HCT116 (cell line): ENCODE measurements at regions not wholly inside any gene's neighbourhood (a gene's known extent, or its start where the extent isn't known, plus 50 kb on each side); places are given as distances from the start of the nearest gene placed in this dataset.

ENCODE experiments used
- ATAC-seq: fragments of 200-7000 bp; cut with Tn5 transposase; 2 replicates; pipeline ENCODE4 v1.9.1; 2020; ENCODE audit warnings: mild to moderate bottlenecking, moderate library complexity
- BruUV-seq: library from RNA; stranded (reverse); fragments of 400-500 nt; replicated peaks from 2 replicates; lab custom pipeline; 2021; lab: Mats Ljungman, UMichigan
- CTCF ChIA-PET: fragments of 300-600 bp; sonication (Branson Sonifier 250); formaldehyde crosslinking; loops from one replicate; lab custom pipeline; 2021; ENCODE audit warnings: antibody characterized with exemption; lab: Charles Lee
- POLR2A ChIA-PET: fragments of 300-600, 350-600 bp; sonication (Branson Sonifier 250); formaldehyde crosslinking; loops from one replicate; lab custom pipeline; 2021; ENCODE audit warnings: antibody characterized with exemption; lab: Charles Lee
- RAD21 ChIA-PET, 2 experiments: fragments of 300-600 bp; sonication (Branson Sonifier 250); formaldehyde crosslinking; loops; one replicate each; lab custom pipeline; 2023; ENCODE audit warnings: low total read pairs in 2 of 2; ENCODE audit not compliant: uncharacterized antibody in 2 of 2, unreplicated experiment in 2 of 2, low non-redundant PET in 1 of 2; lab: Charles Lee
- DNase-seq: peaks from one replicate; pipeline ENCODE4 v3.0.0-alpha.2; 2010; ENCODE audit warnings: low read depth, low spot score
- H2AFZ ChIP-seq: fragments of 200-600 bp; shearing (Covaris generic), sonication (generic); 2 replicates; pipeline ENCODE4 v1.6.1; 2017; ENCODE audit warnings: low read depth, mixed run types, mixed read lengths, antibody characterized with exemption, low read length; ENCODE audit not compliant: poor library complexity, severe bottlenecking
- H3K27ac ChIP-seq: 2 replicates; pipeline ENCODE4 v1.5.1; 2012; ENCODE audit warnings: low read depth, low read length
- H3K27me3 ChIP-seq: fragments of 200-600 bp; sonication (generic); 2 replicates; pipeline ENCODE4 v1.6.1; 2016; ENCODE audit warnings: mixed run types, low read length, mixed read lengths; ENCODE audit not compliant: insufficient read depth
- H3K36me3 ChIP-seq, 2 experiments: fragments of 200-500 bp in 1 of 2; fragments of 200-600 bp in 1 of 2; sonication (Bioruptor generic) in 1 of 2; sonication (generic) in 1 of 2; 2 replicates each; pipeline versions ENCODE4 v1.5.1 to v1.6.1; 2014 to 2016; ENCODE audit warnings: low read length in 2 of 2, inconsistent platforms in 1 of 2, mixed read lengths in 1 of 2, mixed run types in 1 of 2; ENCODE audit not compliant: insufficient read depth in 2 of 2, control insufficient read depth in 1 of 2
- H3K4me1 ChIP-seq, 2 experiments: fragments of 200-600 bp in 1 of 2; sonication (generic) in 1 of 2; 2 replicates each; pipeline versions ENCODE4 v1.5.1 to v1.6.1; 2012 to 2017; ENCODE audit warnings: low read length in 2 of 2, inconsistent platforms in 1 of 2, mild to moderate bottlenecking in 1 of 2, mixed read lengths in 1 of 2, mixed run types in 1 of 2, moderate library complexity in 1 of 2; ENCODE audit not compliant: insufficient read depth in 2 of 2, control insufficient read depth in 1 of 2
- H3K4me2 ChIP-seq: fragments of 200-600 bp; sonication (generic); 2 replicates; pipeline ENCODE4 v1.6.1; 2017; ENCODE audit warnings: mixed run types, low read length, mixed read lengths
- H3K4me3 ChIP-seq, 2 experiments: fragments of 200-600 bp in 1 of 2; sonication (generic) in 1 of 2; replicated peaks in 1 of 2; 2 replicates each; pipeline ENCODE4 v1.5.1; 2011 to 2016; ENCODE audit warnings: low read length in 2 of 2, control low read depth in 1 of 2, low read depth in 1 of 2, mild to moderate bottlenecking in 1 of 2, mixed read lengths in 1 of 2, mixed run types in 1 of 2
- H3K79me2 ChIP-seq: fragments of 200-600 bp; sonication (generic); 2 replicates; pipeline ENCODE4 v1.6.1; 2017; ENCODE audit warnings: mild to moderate bottlenecking, mixed run types, low read length, moderate library complexity, mixed read lengths; ENCODE audit not compliant: insufficient read depth
- H3K9ac ChIP-seq: fragments of 200-600 bp; sonication (generic); 2 replicates; pipeline ENCODE4 v1.6.1; 2016; ENCODE audit warnings: low read length, mixed read lengths
- H3K9me2 ChIP-seq: fragments of 200-600 bp; sonication (generic), shearing (Covaris generic); 2 replicates; pipeline ENCODE4 v1.6.1; 2017; ENCODE audit warnings: mixed run types, mild to moderate bottlenecking, moderate library complexity; ENCODE audit not compliant: insufficient read depth
- H3K9me3 ChIP-seq, 2 experiments: fragments of 200-500 bp in 1 of 2; fragments of 200-600 bp in 1 of 2; sonication (Bioruptor generic) in 1 of 2; sonication (generic) in 1 of 2; 2 replicates each; pipeline ENCODE4 v1.6.1; 2014 to 2017; ENCODE audit warnings: low read length in 2 of 2, mixed read lengths in 2 of 2, inconsistent platforms in 1 of 2, low read depth in 1 of 2, mild to moderate bottlenecking in 1 of 2, mixed run types in 1 of 2, moderate library complexity in 1 of 2; ENCODE audit not compliant: control insufficient read depth in 1 of 2, insufficient read depth in 1 of 2
- H4K20me1 ChIP-seq: fragments of 200-600 bp; sonication (generic), shearing (Covaris generic); 2 replicates; pipeline ENCODE4 v1.6.1; 2017; ENCODE audit warnings: mixed run types, mild to moderate bottlenecking, moderate library complexity; ENCODE audit not compliant: insufficient read depth
- CEBPB ChIP-seq: IDR thresholded peaks from 2 replicates; pipeline ENCODE4 v1.6.1; 2012; ENCODE audit warnings: low read depth
- EGR1 ChIP-seq: IDR thresholded peaks from 2 replicates; pipeline ENCODE4 v1.6.1; 2012; ENCODE audit warnings: low read depth
- EZH2 ChIP-seq: fragments of 200-600 bp; sonication (generic); IDR thresholded peaks from 2 replicates; pipeline ENCODE4 v1.6.1; 2017; ENCODE audit warnings: antibody characterized with exemption, mixed run types
- EZH2phosphoT487 ChIP-seq: fragments of 200-600 bp; IDR thresholded peaks from 2 replicates; pipeline ENCODE4 v1.6.1; 2018; ENCODE audit warnings: antibody characterized with exemption, borderline replicate concordance
- FOSL1 ChIP-seq: IDR thresholded peaks from 2 replicates; pipeline ENCODE4 v1.6.1; 2012; ENCODE audit warnings: low read depth
- MAX ChIP-seq: IDR thresholded peaks from 2 replicates; pipeline ENCODE4 v1.6.1; 2012
- POLR2A ChIP-seq: IDR thresholded peaks from 2 replicates; pipeline ENCODE4 v1.7.0; 2011; ENCODE audit warnings: borderline replicate concordance; ENCODE audit not compliant: insufficient read depth, insufficient read length; ENCODE audit errors: extremely low read depth
- POLR2AphosphoS5 ChIP-seq: IDR thresholded peaks from 2 replicates; pipeline ENCODE4 v1.6.1; 2011; ENCODE audit warnings: mild to moderate bottlenecking, low read depth, low read length, moderate library complexity
- RAD21 ChIP-seq: IDR thresholded peaks from 2 replicates; pipeline ENCODE4 v1.6.1; 2012; ENCODE audit warnings: low read depth, mild to moderate bottlenecking
- SP1 ChIP-seq: IDR thresholded peaks from 2 replicates; pipeline ENCODE4 v1.6.1; 2012; ENCODE audit warnings: low read depth
- SRF ChIP-seq: IDR thresholded peaks from 2 replicates; pipeline ENCODE4 v1.6.1; 2012; ENCODE audit warnings: low read depth
- YY1 ChIP-seq: IDR thresholded peaks from 2 replicates; pipeline ENCODE4 v1.6.1; 2011; ENCODE audit warnings: low read length, low read depth, moderate library complexity, mild to moderate bottlenecking; ENCODE audit not compliant: insufficient replicate concordance; ENCODE audit errors: extremely low read depth
- ZFX ChIP-seq: fragments of 450-650 bp; IDR thresholded peaks from 2 replicates; pipeline ENCODE4 v1.6.1; 2017
- intact Hi-C: fragments of 100-400 bp; cut with micrococcal nuclease; formaldehyde crosslinking; loops from 2 replicates; pipeline ENCODE4 v1.10.0; 2022
- TF ChIP-seq, protein P1 (sequence below): IDR thresholded peaks from 2 replicates; pipeline ENCODE4 v1.6.1; 2011; ENCODE audit warnings: mild to moderate bottlenecking, low read length, moderate library complexity; ENCODE audit not compliant: insufficient replicate concordance; ENCODE audit errors: extremely low read depth
- TF ChIP-seq, protein P2 (sequence below): IDR thresholded peaks from 2 replicates; pipeline ENCODE4 v1.6.1; 2012; ENCODE audit warnings: low read depth
- TF ChIP-seq, protein P3 (sequence below), 3 experiments: fragments of 200-600 bp in 1 of 3; sonication (generic) in 1 of 3; IDR thresholded peaks in 2 of 3; conservative IDR thresholded peaks in 1 of 3; 2 replicates each; pipeline ENCODE4 v1.5.1; 2012 to 2017; ENCODE audit warnings: low read depth in 2 of 3, low read length in 2 of 3, antibody characterized with exemption in 1 of 3, borderline replicate concordance in 1 of 3, control low read depth in 1 of 3, mild to moderate bottlenecking in 1 of 3, mixed read lengths in 1 of 3, mixed run types in 1 of 3, moderate library complexity in 1 of 3; ENCODE audit not compliant: insufficient read depth in 1 of 3
- TF ChIP-seq, protein P4 (sequence below): IDR thresholded peaks from 2 replicates; pipeline ENCODE4 v1.6.1; 2012

- intact Hi-C loops, result loop anchor here (10.0 kb wide), 1 partner anchor 312 kb away; no protein-coding TSS in a partner anchor
- ATAC-seq (no peak), DNase-seq (no peak)
- no peak overlapping the region for H3K27ac ChIP-seq
- H3K79me2 ChIP-seq, result no peaks in the 10 kb centered on the region
- RAD21 ChIA-PET, result no interaction called here
- no peak for TF ChIP-seq EZH2
- no peak for TF ChIP-seq SP1
- no peak for TF ChIP-seq ZFX
- TF ChIP-seq, protein P1, sequence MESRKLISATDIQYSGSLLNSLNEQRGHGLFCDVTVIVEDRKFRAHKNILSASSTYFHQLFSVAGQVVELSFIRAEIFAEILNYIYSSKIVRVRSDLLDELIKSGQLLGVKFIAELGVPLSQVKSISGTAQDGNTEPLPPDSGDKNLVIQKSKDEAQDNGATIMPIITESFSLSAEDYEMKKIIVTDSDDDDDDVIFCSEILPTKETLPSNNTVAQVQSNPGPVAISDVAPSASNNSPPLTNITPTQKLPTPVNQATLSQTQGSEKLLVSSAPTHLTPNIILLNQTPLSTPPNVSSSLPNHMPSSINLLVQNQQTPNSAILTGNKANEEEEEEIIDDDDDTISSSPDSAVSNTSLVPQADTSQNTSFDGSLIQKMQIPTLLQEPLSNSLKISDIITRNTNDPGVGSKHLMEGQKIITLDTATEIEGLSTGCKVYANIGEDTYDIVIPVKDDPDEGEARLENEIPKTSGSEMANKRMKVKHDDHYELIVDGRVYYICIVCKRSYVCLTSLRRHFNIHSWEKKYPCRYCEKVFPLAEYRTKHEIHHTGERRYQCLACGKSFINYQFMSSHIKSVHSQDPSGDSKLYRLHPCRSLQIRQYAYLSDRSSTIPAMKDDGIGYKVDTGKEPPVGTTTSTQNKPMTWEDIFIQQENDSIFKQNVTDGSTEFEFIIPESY, result no peak
- no peak for TF ChIP-seq YY1
- TF ChIP-seq CEBPB, result no peak
- no peak for TF ChIP-seq MAX
- TF ChIP-seq POLR2A, result no peak
- TF ChIP-seq EGR1, result no peak
- no peak for TF ChIP-seq EZH2phosphoT487
- TF ChIP-seq, protein P2, sequence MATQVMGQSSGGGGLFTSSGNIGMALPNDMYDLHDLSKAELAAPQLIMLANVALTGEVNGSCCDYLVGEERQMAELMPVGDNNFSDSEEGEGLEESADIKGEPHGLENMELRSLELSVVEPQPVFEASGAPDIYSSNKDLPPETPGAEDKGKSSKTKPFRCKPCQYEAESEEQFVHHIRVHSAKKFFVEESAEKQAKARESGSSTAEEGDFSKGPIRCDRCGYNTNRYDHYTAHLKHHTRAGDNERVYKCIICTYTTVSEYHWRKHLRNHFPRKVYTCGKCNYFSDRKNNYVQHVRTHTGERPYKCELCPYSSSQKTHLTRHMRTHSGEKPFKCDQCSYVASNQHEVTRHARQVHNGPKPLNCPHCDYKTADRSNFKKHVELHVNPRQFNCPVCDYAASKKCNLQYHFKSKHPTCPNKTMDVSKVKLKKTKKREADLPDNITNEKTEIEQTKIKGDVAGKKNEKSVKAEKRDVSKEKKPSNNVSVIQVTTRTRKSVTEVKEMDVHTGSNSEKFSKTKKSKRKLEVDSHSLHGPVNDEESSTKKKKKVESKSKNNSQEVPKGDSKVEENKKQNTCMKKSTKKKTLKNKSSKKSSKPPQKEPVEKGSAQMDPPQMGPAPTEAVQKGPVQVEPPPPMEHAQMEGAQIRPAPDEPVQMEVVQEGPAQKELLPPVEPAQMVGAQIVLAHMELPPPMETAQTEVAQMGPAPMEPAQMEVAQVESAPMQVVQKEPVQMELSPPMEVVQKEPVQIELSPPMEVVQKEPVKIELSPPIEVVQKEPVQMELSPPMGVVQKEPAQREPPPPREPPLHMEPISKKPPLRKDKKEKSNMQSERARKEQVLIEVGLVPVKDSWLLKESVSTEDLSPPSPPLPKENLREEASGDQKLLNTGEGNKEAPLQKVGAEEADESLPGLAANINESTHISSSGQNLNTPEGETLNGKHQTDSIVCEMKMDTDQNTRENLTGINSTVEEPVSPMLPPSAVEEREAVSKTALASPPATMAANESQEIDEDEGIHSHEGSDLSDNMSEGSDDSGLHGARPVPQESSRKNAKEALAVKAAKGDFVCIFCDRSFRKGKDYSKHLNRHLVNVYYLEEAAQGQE, result no peak
- no peak for TF ChIP-seq POLR2AphosphoS5
- no peak for TF ChIP-seq RAD21
- TF ChIP-seq, protein P3, sequence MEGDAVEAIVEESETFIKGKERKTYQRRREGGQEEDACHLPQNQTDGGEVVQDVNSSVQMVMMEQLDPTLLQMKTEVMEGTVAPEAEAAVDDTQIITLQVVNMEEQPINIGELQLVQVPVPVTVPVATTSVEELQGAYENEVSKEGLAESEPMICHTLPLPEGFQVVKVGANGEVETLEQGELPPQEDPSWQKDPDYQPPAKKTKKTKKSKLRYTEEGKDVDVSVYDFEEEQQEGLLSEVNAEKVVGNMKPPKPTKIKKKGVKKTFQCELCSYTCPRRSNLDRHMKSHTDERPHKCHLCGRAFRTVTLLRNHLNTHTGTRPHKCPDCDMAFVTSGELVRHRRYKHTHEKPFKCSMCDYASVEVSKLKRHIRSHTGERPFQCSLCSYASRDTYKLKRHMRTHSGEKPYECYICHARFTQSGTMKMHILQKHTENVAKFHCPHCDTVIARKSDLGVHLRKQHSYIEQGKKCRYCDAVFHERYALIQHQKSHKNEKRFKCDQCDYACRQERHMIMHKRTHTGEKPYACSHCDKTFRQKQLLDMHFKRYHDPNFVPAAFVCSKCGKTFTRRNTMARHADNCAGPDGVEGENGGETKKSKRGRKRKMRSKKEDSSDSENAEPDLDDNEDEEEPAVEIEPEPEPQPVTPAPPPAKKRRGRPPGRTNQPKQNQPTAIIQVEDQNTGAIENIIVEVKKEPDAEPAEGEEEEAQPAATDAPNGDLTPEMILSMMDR (IDR thresholded peaks at IDR 0.05 in 2 of 3, conservative IDR thresholded peaks at IDR 0.05 in 1 of 3; ENCODE audit: borderline replicate concordance in 1 of 3, insufficient read depth in 1 of 3, low read depth in 2 of 3, low read length in 2 of 3), result no peak
- TF ChIP-seq, protein P4, sequence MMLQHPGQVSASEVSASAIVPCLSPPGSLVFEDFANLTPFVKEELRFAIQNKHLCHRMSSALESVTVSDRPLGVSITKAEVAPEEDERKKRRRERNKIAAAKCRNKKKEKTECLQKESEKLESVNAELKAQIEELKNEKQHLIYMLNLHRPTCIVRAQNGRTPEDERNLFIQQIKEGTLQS, result no peak
- no peak for TF ChIP-seq FOSL1
- TF ChIP-seq SRF, result no peak
- H3K27me3 ChIP-seq, result no peaks in the 10 kb centered on the region
- H4K20me1 ChIP-seq, result no peaks in the 10 kb centered on the region
- no peaks in the 10 kb centered on the region for H3K9me2 ChIP-seq
- no peaks in the 10 kb centered on the region for H3K36me3 ChIP-seq
- H2AFZ ChIP-seq, result no peak overlapping the region
- H3K9ac ChIP-seq, result no peak overlapping the region
- H3K4me3 ChIP-seq, result no peak overlapping the region
- POLR2A ChIA-PET, result no interaction called here
- H3K4me1 ChIP-seq, result no peaks in the 10 kb centered on the region
- H3K9me3 ChIP-seq, result no peaks in the 10 kb centered on the region
- H3K4me2 ChIP-seq, result no peak overlapping the region
- CTCF ChIA-PET, result no interaction called here
- no TSS peak for BruUV-seq
Observed at GRCh38 chr6:159117046-159117445, 52.2 kb upstream of the FNDC1 start.
